HUES64 (cell line): ENCODE measurements at regions not wholly inside any gene's neighbourhood (a gene's known extent, or its start where the extent isn't known, plus 50 kb on each side); places are given as distances from the start of the nearest gene placed in this dataset.

ENCODE experiments used
- H3K27ac ChIP-seq: 2 replicates; pipeline ENCODE4 v1.7.0; 2013; ENCODE audit warnings: low read depth, low read length, inconsistent platforms
- H3K27me3 ChIP-seq: 2 replicates; pipeline ENCODE4 v1.6.1; 2013; ENCODE audit warnings: mild to moderate bottlenecking, low read length; ENCODE audit not compliant: insufficient read depth
- H3K36me3 ChIP-seq: 2 replicates; pipeline ENCODE4 v1.6.1; 2013; ENCODE audit warnings: mild to moderate bottlenecking, low read length; ENCODE audit not compliant: insufficient read depth
- H3K4me1 ChIP-seq: 2 replicates; pipeline ENCODE4 v1.6.1; 2013; ENCODE audit warnings: mild to moderate bottlenecking, low read length, moderate library complexity; ENCODE audit not compliant: insufficient read depth
- H3K4me3 ChIP-seq: 2 replicates; pipeline ENCODE4 v1.5.1; 2013; ENCODE audit warnings: mild to moderate bottlenecking, low read length, moderate library complexity
- H3K9ac ChIP-seq: 2 replicates; pipeline ENCODE4 v1.6.1; 2013; ENCODE audit warnings: mild to moderate bottlenecking, low read depth, low read length
- H3K9me3 ChIP-seq: 2 replicates; pipeline ENCODE4 v1.6.1; 2013; ENCODE audit warnings: low read depth, low read length; ENCODE audit not compliant: insufficient read depth
- WGBS: fragments of 150-250, 120-280 bp; methylation state at CpG from one replicate; pipeline ENCODE4 v1.1.7; 2013; ENCODE audit warnings: missing lambda C conversion rate; 5-methylcytosine and 5-hydroxymethylcytosine counted together

GRCh38 chr7:106493041-106493731 is 167.8 kb downstream of the CCDC71L start:
- Histone ChIP-seq H3K27ac (no peak overlapping the region), H3K9me3 (no peaks in the 10 kb centered on the region), H3K9ac (no peak overlapping the region), H3K4me1 (no peaks in the 10 kb centered on the region), H3K27me3 (no peaks in the 10 kb centered on the region), H3K4me3 (no peak overlapping the region), H3K36me3 (no peaks in the 10 kb centered on the region)
- WGBS, result 92% methylated on average over 9 of the region's 9 CpGs

GRCh38 chr7:106488465-106488864 is 172.5 kb downstream of the CCDC71L start:
- Histone ChIP-seq H3K9ac (no peak overlapping the region), H3K9me3 (no peaks in the 10 kb centered on the region), H3K36me3 (no peaks in the 10 kb centered on the region), H3K4me1 (no peaks in the 10 kb centered on the region), H3K27me3 (no peaks in the 10 kb centered on the region), H3K4me3 (no peak overlapping the region), H3K27ac (no peak overlapping the region)
- 82% methylated on average over 5 of the region's 5 CpGs for WGBS

GRCh38 chr7:106487892-106488291 is 173.1 kb downstream of the CCDC71L start:
- Histone ChIP-seq H3K27me3 (no peaks in the 10 kb centered on the region), H3K4me3 (no peak overlapping the region), H3K4me1 (no peaks in the 10 kb centered on the region)

GRCh38 chr7:106486331-106486730 is 174.6 kb downstream of the CCDC71L start:
- Histone ChIP-seq H3K27me3 (no peaks in the 10 kb centered on the region), H3K9me3 (no peaks in the 10 kb centered on the region), H3K4me3 (no peak overlapping the region), H3K4me1 (no peaks in the 10 kb centered on the region), H3K27ac (no peak overlapping the region), H3K9ac (no peak overlapping the region), H3K36me3 (no peaks in the 10 kb centered on the region)
- WGBS, result 90% methylated on average over 3 of the region's 3 CpGs

More at GRCh38 chr7:106487892-106488291, 173.1 kb downstream of the CCDC71L start:
- no peak overlapping the region for H3K9ac ChIP-seq
- no peak overlapping the region for H3K27ac ChIP-seq
- no peaks in the 10 kb centered on the region for H3K9me3 ChIP-seq
- H3K36me3 ChIP-seq, result no peaks in the 10 kb centered on the region

- H3K27me3 ChIP-seq, result no peaks in the 10 kb centered on the region
- H3K9ac ChIP-seq, result no peak overlapping the region
- WGBS, result 88% methylated on average over 1 of the region's 1 CpG
- H3K4me3 ChIP-seq, result no peak overlapping the region
- H3K36me3 ChIP-seq, result no peaks in the 10 kb centered on the region
- H3K9me3 ChIP-seq, result no peaks in the 10 kb centered on the region
- H3K4me1 ChIP-seq, result no peaks in the 10 kb centered on the region
- no peak overlapping the region for H3K27ac ChIP-seq
Measured at GRCh38 chr7:106485919-106486318, 175.0 kb downstream of the CCDC71L start.

- Histone ChIP-seq H3K4me3 (no peak overlapping the region), H3K27me3 (no peaks in the 10 kb centered on the region), H3K27ac (no peak overlapping the region), H3K9me3 (no peaks in the 10 kb centered on the region), H3K9ac (no peak overlapping the region), H3K36me3 (no peaks in the 10 kb centered on the region), H3K4me1 (no peaks in the 10 kb centered on the region)
- 68% methylated on average over 1 of the region's 1 CpG for WGBS
Measured at GRCh38 chr7:106485031-106485551, 175.9 kb downstream of the CCDC71L start.

- H3K27ac ChIP-seq, result no peak overlapping the region
Measured at GRCh38 chr7:106484562-106484961, 176.4 kb downstream of the CCDC71L start.

GRCh38 chr7:106482091-106482490 is 178.9 kb downstream of the CCDC71L start:
- Histone ChIP-seq H3K4me3 (no peak overlapping the region), H3K27me3 (no peaks in the 10 kb centered on the region), H3K27ac (no peak overlapping the region), H3K9me3 (no peaks in the 10 kb centered on the region), H3K36me3 (no peaks in the 10 kb centered on the region), H3K9ac (no peak overlapping the region), H3K4me1 (no peaks in the 10 kb centered on the region)
- 84% methylated on average over 4 of the region's 4 CpGs for WGBS

More at GRCh38 chr7:106484562-106484961, 176.4 kb downstream of the CCDC71L start:
- no peaks in the 10 kb centered on the region for H3K4me1 ChIP-seq
- no peaks in the 10 kb centered on the region for H3K36me3 ChIP-seq
- H3K27me3 ChIP-seq, result no peaks in the 10 kb centered on the region
- no peak overlapping the region for H3K4me3 ChIP-seq
- no peak overlapping the region for H3K9ac ChIP-seq
- 83% methylated on average over 1 of the region's 1 CpG for WGBS
- H3K9me3 ChIP-seq, result no peaks in the 10 kb centered on the region

GRCh38 chr7:106480616-106481031 is 180.3 kb downstream of the CCDC71L start:
- Histone ChIP-seq H3K27ac (no peak overlapping the region), H3K9ac (no peak overlapping the region), H3K4me3 (no peak overlapping the region), H3K27me3 (no peaks in the 10 kb centered on the region), H3K9me3 (no peaks in the 10 kb centered on the region), H3K36me3 (no peaks in the 10 kb centered on the region), H3K4me1 (no peaks in the 10 kb centered on the region)
- 96% methylated on average over 3 of the region's 3 CpGs for WGBS

GRCh38 chr7:106480161-106480579 is 180.8 kb downstream of the CCDC71L start:
- Histone ChIP-seq H3K4me1 (no peaks in the 10 kb centered on the region), H3K27me3 (no peaks in the 10 kb centered on the region), H3K4me3 (no peak overlapping the region), H3K36me3 (no peaks in the 10 kb centered on the region), H3K9ac (no peak overlapping the region), H3K27ac (no peak overlapping the region), H3K9me3 (no peaks in the 10 kb centered on the region)
- WGBS, result 100% methylated on average over 1 of the region's 1 CpG

- H3K27ac ChIP-seq, result no peak overlapping the region
- no peaks in the 10 kb centered on the region for H3K27me3 ChIP-seq
- no peaks in the 10 kb centered on the region for H3K9me3 ChIP-seq
- no peaks in the 10 kb centered on the region for H3K4me1 ChIP-seq
- H3K36me3 ChIP-seq, result no peaks in the 10 kb centered on the region
- WGBS, result 76% methylated on average over 2 of the region's 2 CpGs
- no peak overlapping the region for H3K9ac ChIP-seq
- no peak overlapping the region for H3K4me3 ChIP-seq
Measured at GRCh38 chr7:106476751-106477150, 184.2 kb downstream of the CCDC71L start.
